CD4-positive, alpha-beta T cell (primary cell): ENCODE measurements at regions not wholly inside any gene's neighbourhood (a gene's known extent, or its start where the extent isn't known, plus 50 kb on each side); places are given as distances from the start of the nearest gene placed in this dataset.

ENCODE experiments used
- ATAC-seq: fragments of 200-7000 bp; cut with Tn5 transposase; one replicate; pipeline ENCODE4 v1.10.0; 2022; ENCODE audit warnings: mild to moderate bottlenecking; ENCODE audit not compliant: poor library complexity
- CTCF ChIA-PET: fragments of 350-600 bp; sonication (Branson Sonifier 250); formaldehyde crosslinking; loops from one replicate; lab custom pipeline; 2021; ENCODE audit warnings: antibody characterized with exemption, inconsistent platforms; lab: Charles Lee
- POLR2A ChIA-PET: fragments of 350-600 bp; sonication (Branson Sonifier 250); formaldehyde crosslinking; loops from one replicate; lab custom pipeline; 2021; ENCODE audit warnings: antibody characterized with exemption, inconsistent platforms; lab: Charles Lee
- DNase-seq, 14 experiments: peaks; one replicate each; pipeline ENCODE4 v3.0.0-alpha.2; 2013 to 2020; ENCODE audit warnings: mixed read lengths in 2 of 14
- H3K27ac ChIP-seq, 2 donors: one replicate each; pipeline versions ENCODE4 v1.5.1 to v1.7.0; 2013; ENCODE audit warnings: low read length in 2 of 2, low read depth in 1 of 2, mild to moderate bottlenecking in 1 of 2
- H3K27me3 ChIP-seq, 2 experiments: 1 replicate in 1 of 2; 2 replicates in 1 of 2; pipeline versions ENCODE4 v1.6.1 to v1.7.0; 2013; ENCODE audit warnings: low read length in 2 of 2, control low read depth in 1 of 2, mild to moderate bottlenecking in 1 of 2, moderate library complexity in 1 of 2; ENCODE audit not compliant: insufficient read depth in 2 of 2, control insufficient read depth in 1 of 2
- H3K36me3 ChIP-seq: one replicate; pipeline ENCODE4 v1.6.1; 2013; ENCODE audit warnings: low read length, control low read depth; ENCODE audit not compliant: insufficient read depth
- H3K4me1 ChIP-seq: one replicate; pipeline ENCODE4 v1.6.1; 2013; ENCODE audit warnings: low read length, control low read depth; ENCODE audit not compliant: insufficient read depth
- H3K4me3 ChIP-seq: one replicate; pipeline ENCODE4 v1.5.1; 2013; ENCODE audit warnings: mild to moderate bottlenecking, low read length, moderate library complexity
- H3K9me3 ChIP-seq, 2 experiments: 1 replicate in 1 of 2; 2 replicates in 1 of 2; pipeline versions ENCODE4 v1.6.1 to v1.7.0; 2013; ENCODE audit warnings: low read length in 2 of 2, mild to moderate bottlenecking in 2 of 2, control low read depth in 1 of 2, moderate library complexity in 1 of 2; ENCODE audit not compliant: control insufficient read depth in 1 of 2, insufficient read depth in 1 of 2
- H3K27ac Mint-ChIP-seq: one replicate; pipeline ENCODE4 v1.8.0; 2020; ENCODE audit warnings: mixed read lengths
- H3K27me3 Mint-ChIP-seq: one replicate; pipeline ENCODE4 v1.8.0; 2021; ENCODE audit warnings: mixed read lengths
- H3K36me3 Mint-ChIP-seq: one replicate; pipeline ENCODE4 v1.8.0; 2021; ENCODE audit warnings: low read depth, mixed read lengths
- H3K4me1 Mint-ChIP-seq: one replicate; pipeline ENCODE4 v1.8.0; 2021; ENCODE audit warnings: low read depth, mixed read lengths
- H3K4me3 Mint-ChIP-seq: one replicate; pipeline ENCODE4 v1.8.0; 2020; ENCODE audit warnings: mild to moderate bottlenecking, mixed read lengths
- H3K9me3 Mint-ChIP-seq: one replicate; pipeline ENCODE4 v1.8.0; 2020; ENCODE audit warnings: mixed read lengths
- intact Hi-C, 2 experiments: fragments of 100-400 bp; cut with DNase I in 1 of 2; cut with micrococcal nuclease in 1 of 2; formaldehyde crosslinking; loops; one replicate each; pipeline versions ENCODE4 v1.15.1 to v1.9.0; 2023 to 2025; cut with DNase I, micrococcal nuclease
- TF ChIP-seq, protein P1 (sequence below): fragments of 200-600 bp; IDR thresholded peaks from one replicate; pipeline ENCODE4 v1.8.0; 2022; ENCODE audit warnings: antibody characterized with exemption, mild to moderate bottlenecking

DNA sequence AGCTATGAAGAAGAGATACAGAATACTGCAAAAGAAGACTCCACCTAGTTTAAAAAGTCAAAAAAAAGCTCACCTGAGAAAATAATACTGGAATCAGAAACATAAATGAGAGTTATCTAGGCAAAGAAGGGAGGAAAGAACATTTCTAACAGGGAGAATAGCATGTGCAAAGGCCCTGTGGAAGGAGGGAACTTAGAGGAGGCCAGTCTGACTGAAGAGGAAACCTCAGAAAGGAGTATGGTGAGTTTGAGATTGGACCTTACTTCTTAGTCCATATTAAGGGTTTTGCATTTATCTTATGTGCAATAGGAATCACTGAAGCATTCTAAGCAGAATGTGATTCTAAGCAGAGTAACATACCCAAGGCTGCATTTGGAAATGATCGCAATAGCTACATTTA is 193.2 kb downstream of the LNPK start:
- no peak overlapping the region for H3K27ac ChIP-seq
- no peak for ATAC-seq
- Mint-ChIP-seq H3K27ac (no peak overlapping the region), H3K4me3 (no peak overlapping the region), H3K36me3 (no peaks in the 10 kb centered on the region), H3K27me3 (peaks cover 33% of the 10 kb centered on the region), H3K4me1 (no peaks in the 10 kb centered on the region), H3K9me3 (no peaks in the 10 kb centered on the region)
- H3K27me3 ChIP-seq: no peaks in the 10 kb centered on the region
- POLR2A ChIA-PET: no interaction called here
- no peaks in the 10 kb centered on the region for H3K4me1 ChIP-seq
- no peak overlapping the region for H3K4me3 ChIP-seq
- H3K9me3 ChIP-seq: no peaks in the 10 kb centered on the region
- TF ChIP-seq, protein P1, sequence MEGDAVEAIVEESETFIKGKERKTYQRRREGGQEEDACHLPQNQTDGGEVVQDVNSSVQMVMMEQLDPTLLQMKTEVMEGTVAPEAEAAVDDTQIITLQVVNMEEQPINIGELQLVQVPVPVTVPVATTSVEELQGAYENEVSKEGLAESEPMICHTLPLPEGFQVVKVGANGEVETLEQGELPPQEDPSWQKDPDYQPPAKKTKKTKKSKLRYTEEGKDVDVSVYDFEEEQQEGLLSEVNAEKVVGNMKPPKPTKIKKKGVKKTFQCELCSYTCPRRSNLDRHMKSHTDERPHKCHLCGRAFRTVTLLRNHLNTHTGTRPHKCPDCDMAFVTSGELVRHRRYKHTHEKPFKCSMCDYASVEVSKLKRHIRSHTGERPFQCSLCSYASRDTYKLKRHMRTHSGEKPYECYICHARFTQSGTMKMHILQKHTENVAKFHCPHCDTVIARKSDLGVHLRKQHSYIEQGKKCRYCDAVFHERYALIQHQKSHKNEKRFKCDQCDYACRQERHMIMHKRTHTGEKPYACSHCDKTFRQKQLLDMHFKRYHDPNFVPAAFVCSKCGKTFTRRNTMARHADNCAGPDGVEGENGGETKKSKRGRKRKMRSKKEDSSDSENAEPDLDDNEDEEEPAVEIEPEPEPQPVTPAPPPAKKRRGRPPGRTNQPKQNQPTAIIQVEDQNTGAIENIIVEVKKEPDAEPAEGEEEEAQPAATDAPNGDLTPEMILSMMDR: no peak
- H3K36me3 ChIP-seq: no peaks in the 10 kb centered on the region
- intact Hi-C loops: no loop called here
- CTCF ChIA-PET: no interaction called here
- no peak for DNase-seq

DNA sequence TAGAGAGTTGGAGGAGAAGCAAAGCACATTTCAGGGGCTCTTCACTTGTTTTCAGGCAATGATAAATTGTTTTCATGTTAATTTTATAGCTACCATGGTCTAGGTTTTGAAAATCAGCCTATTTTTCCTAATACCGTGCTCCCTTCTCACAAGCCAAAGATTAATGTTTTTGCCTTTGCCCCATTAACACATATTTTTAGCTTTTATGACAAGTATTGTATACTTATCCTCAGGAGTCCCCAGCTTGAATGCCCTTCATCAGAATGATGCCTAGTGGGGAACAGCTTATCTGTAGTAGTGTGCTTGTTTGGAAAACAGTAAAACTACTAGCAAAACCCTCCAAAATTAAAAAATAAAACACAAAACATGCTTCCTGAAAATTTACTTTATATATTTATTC is 194.0 kb downstream of the LNPK start:
- no peaks in the 10 kb centered on the region for H3K36me3 ChIP-seq
- TF ChIP-seq, protein P1: no peak
- ATAC-seq (no peak), DNase-seq (no peak)
- no peak overlapping the region for H3K4me3 Mint-ChIP-seq
- H3K27ac ChIP-seq: no peak overlapping the region
- H3K27me3 ChIP-seq: no peaks in the 10 kb centered on the region
- ChIA-PET CTCF (no interaction called here), POLR2A (no interaction called here)
- no peaks in the 10 kb centered on the region for H3K4me1 ChIP-seq
- H3K36me3 Mint-ChIP-seq: no peaks in the 10 kb centered on the region
- no peak overlapping the region for H3K4me3 ChIP-seq
- H3K27ac Mint-ChIP-seq: no peak overlapping the region
- H3K9me3 Mint-ChIP-seq: no peaks in the 10 kb centered on the region
- H3K9me3 ChIP-seq: no peaks in the 10 kb centered on the region
- no peaks in the 10 kb centered on the region for H3K4me1 Mint-ChIP-seq
- intact Hi-C loops: no loop called here
- peaks cover 33% of the 10 kb centered on the region for H3K27me3 Mint-ChIP-seq

DNA sequence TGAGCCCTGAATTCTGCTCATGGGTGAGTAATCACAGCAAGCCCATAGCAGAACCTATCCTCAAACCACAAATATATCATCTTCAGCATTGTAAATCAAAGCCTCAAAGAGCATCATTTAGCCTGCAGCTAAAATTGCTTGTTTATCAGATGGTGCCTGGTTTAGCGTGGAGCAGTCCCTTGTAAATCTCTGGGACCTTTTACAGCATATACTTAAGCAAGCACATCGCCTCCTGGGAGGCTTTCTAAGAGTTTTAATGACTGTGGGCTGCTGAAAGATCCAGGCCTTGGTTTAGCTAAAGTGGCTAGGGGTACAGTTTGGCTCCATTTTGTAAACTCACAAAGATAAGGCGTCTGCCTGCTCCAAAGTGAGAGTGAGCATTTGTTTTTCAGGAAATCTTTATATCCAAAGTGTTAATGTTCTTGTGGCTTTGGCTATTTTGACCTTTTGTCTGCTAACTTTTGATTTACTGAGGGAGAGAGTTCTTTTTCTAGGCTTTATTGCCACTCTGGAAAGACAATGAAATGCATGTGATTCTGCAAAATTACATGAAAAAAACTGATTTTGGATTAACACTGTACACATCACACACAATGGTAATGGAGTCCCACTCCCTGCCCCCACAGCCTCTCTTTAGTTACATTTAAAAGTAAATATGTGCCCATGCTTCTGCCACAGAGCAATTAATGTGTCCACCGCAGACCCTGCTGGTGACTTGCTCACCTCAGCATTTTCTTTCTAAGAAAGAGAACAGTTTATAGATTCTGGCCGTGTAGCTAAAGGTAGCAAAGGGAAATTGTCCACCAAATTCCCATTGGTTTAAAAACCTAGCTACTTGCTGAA is 194.8 kb downstream of the LNPK start:
- TF ChIP-seq, protein P1: no peak
- H3K4me3 Mint-ChIP-seq: no peak overlapping the region
- H3K27ac Mint-ChIP-seq: no peak overlapping the region

More for the DNA sequence above, 194.8 kb downstream of the LNPK start:
- H3K4me3 ChIP-seq: no peak overlapping the region
- no peaks in the 10 kb centered on the region for H3K9me3 ChIP-seq
- intact Hi-C loops: no loop called here
- ChIA-PET POLR2A (no interaction called here), CTCF (no interaction called here)
- H3K9me3 Mint-ChIP-seq: no peaks in the 10 kb centered on the region
- H3K27ac ChIP-seq: no peak overlapping the region
- ATAC-seq (no peak), DNase-seq (no peak)
- no peaks in the 10 kb centered on the region for H3K27me3 ChIP-seq
- H3K4me1 ChIP-seq: no peaks in the 10 kb centered on the region
- H3K36me3 ChIP-seq: no peaks in the 10 kb centered on the region
- peaks cover 36% of the 10 kb centered on the region for H3K27me3 Mint-ChIP-seq
- H3K36me3 Mint-ChIP-seq: no peaks in the 10 kb centered on the region
- no peaks in the 10 kb centered on the region for H3K4me1 Mint-ChIP-seq
